ENCODE measurements at regions not wholly inside any gene's neighbourhood (a gene's known extent, or its start where the extent isn't known, plus 50 kb on each side); places are given as distances from the start of the nearest gene placed in this dataset.

GRCh38 chr3:34859746-34860145, 779.6 kb upstream of the ARPP21 start:
- no peak overlapping the region for H3K4me3 ChIP-seq (ENCODE audit: low read depth, low read length)
- Mint-ChIP-seq H3K4me3 (no peak overlapping the region), H3K27me3 (no peaks in the 10 kb centered on the region), H3K27ac (no peak overlapping the region), H3K36me3 (no peaks in the 10 kb centered on the region), H3K4me1 (peaks cover 0 to 4% (median 0%) of the 10 kb centered on the region in 4 donors), H3K9me3 (peaks cover 0 to 4% (median 0%) of the 10 kb centered on the region in 7 donors)
- no peaks in the 10 kb centered on the region for H3K27me3 ChIP-seq (ENCODE audit: control insufficient read depth, insufficient read depth, low read length)
- no peaks in the 10 kb centered on the region for H3K9me3 ChIP-seq (ENCODE audit: control insufficient read depth in 2 of 2, low read length in 2 of 2)
- ATAC-seq (ENCODE audit: low read depth in 2 of 2) (no peak), DNase-seq (no peak)
- no peak overlapping the region for H3K27ac ChIP-seq (ENCODE audit: insufficient read depth, low read length, poor library complexity, severe bottlenecking)
- H3K4me1 ChIP-seq (ENCODE audit: control insufficient read depth, insufficient read depth, low read length, poor library complexity, severe bottlenecking) = no peaks in the 10 kb centered on the region
- no peaks in the 10 kb centered on the region for H3K36me3 ChIP-seq (ENCODE audit: control insufficient read depth, insufficient read depth, low read length)

- H3K36me3 ChIP-seq (ENCODE audit: control insufficient read depth, insufficient read depth, low read length) = no peaks in the 10 kb centered on the region
- no peaks in the 10 kb centered on the region for H3K36me3 Mint-ChIP-seq
- no peak overlapping the region for H3K27ac ChIP-seq (ENCODE audit: insufficient read depth, low read length, poor library complexity, severe bottlenecking)
- H3K27me3 Mint-ChIP-seq = no peaks in the 10 kb centered on the region
- H3K27me3 ChIP-seq (ENCODE audit: control insufficient read depth, insufficient read depth, low read length) = no peaks in the 10 kb centered on the region
- ATAC-seq (ENCODE audit: low read depth in 2 of 2) (no peak), DNase-seq (no peak)
- H3K9me3 Mint-ChIP-seq = peaks cover 0 to 6% (median 2%) of the 10 kb centered on the region in 7 donors
- no peak overlapping the region for H3K4me3 Mint-ChIP-seq
- no peaks in the 10 kb centered on the region for H3K4me1 ChIP-seq (ENCODE audit: control insufficient read depth, insufficient read depth, low read length, poor library complexity, severe bottlenecking)
- H3K9me3 ChIP-seq (ENCODE audit: control insufficient read depth in 2 of 2, low read length in 2 of 2) = no peaks in the 10 kb centered on the region
- H3K27ac Mint-ChIP-seq = no peak overlapping the region
- no peak overlapping the region for H3K4me3 ChIP-seq (ENCODE audit: low read depth, low read length)
- H3K4me1 Mint-ChIP-seq = peaks cover 0 to 4% (median 0%) of the 10 kb centered on the region in 4 donors
Observed at GRCh38 chr3:34862456-34862855, 776.9 kb upstream of the ARPP21 start.

DNA sequence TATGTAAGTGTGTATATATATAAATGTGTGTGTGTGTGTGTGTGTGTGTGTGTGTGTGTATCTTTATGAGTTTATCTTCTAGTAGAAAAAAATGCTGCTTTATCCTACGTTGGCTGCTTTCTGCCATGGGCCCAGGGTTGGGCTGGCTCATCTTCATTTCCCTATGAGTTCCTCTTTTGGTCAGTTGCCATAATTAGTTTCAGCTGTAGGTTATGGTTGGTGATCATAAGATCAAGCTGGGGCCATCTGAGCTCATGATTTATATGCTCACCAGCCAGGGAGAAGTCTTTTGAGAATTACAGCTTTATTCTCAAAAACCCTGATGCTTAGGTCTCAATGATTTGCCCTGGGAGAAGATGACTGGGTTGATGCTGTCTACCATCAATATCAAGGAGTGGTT, 775.8 kb upstream of the ARPP21 start:
- Histone ChIP-seq H3K4me1 (ENCODE audit: control insufficient read depth, insufficient read depth, low read length, poor library complexity, severe bottlenecking) (no peaks in the 10 kb centered on the region), H3K27me3 (ENCODE audit: control insufficient read depth, insufficient read depth, low read length) (no peaks in the 10 kb centered on the region), H3K4me3 (ENCODE audit: low read depth, low read length) (no peak overlapping the region), H3K9me3 (ENCODE audit: control insufficient read depth in 2 of 2, low read length in 2 of 2) (no peaks in the 10 kb centered on the region), H3K36me3 (ENCODE audit: control insufficient read depth, insufficient read depth, low read length) (no peaks in the 10 kb centered on the region), H3K27ac (ENCODE audit: insufficient read depth, low read length, poor library complexity, severe bottlenecking) (no peak overlapping the region)
- H3K27me3 Mint-ChIP-seq = no peaks in the 10 kb centered on the region
- no peaks in the 10 kb centered on the region for H3K36me3 Mint-ChIP-seq
- ATAC-seq (ENCODE audit: low read depth in 2 of 2) (no peak), DNase-seq (no peak)
- H3K27ac Mint-ChIP-seq = no peak overlapping the region
- peaks cover 0 to 4% (median 0%) of the 10 kb centered on the region in 4 donors for H3K4me1 Mint-ChIP-seq
- no peak overlapping the region for H3K4me3 Mint-ChIP-seq
- H3K9me3 Mint-ChIP-seq = peaks cover 0 to 6% (median 2%) of the 10 kb centered on the region in 7 donors

- no peaks in the 10 kb centered on the region for H3K9me3 ChIP-seq (ENCODE audit: control insufficient read depth in 2 of 2, low read length in 2 of 2)
- H3K36me3 ChIP-seq (ENCODE audit: control insufficient read depth, insufficient read depth, low read length) = no peaks in the 10 kb centered on the region
- no peaks in the 10 kb centered on the region for H3K27me3 Mint-ChIP-seq
- no peak overlapping the region for H3K27ac ChIP-seq (ENCODE audit: insufficient read depth, low read length, poor library complexity, severe bottlenecking)
- H3K4me1 ChIP-seq (ENCODE audit: control insufficient read depth, insufficient read depth, low read length, poor library complexity, severe bottlenecking) = no peaks in the 10 kb centered on the region
- peaks cover 0 to 6% (median 2%) of the 10 kb centered on the region in 7 donors for H3K9me3 Mint-ChIP-seq
- H3K27me3 ChIP-seq (ENCODE audit: control insufficient read depth, insufficient read depth, low read length) = no peaks in the 10 kb centered on the region
- DNase-seq (no peak), ATAC-seq (ENCODE audit: low read depth in 2 of 2) (no peak)
- no peak overlapping the region for H3K4me3 ChIP-seq (ENCODE audit: low read depth, low read length)
- no peaks in the 10 kb centered on the region for H3K36me3 Mint-ChIP-seq
- no peak overlapping the region for H3K27ac Mint-ChIP-seq
- H3K4me3 Mint-ChIP-seq = no peak overlapping the region
- H3K4me1 Mint-ChIP-seq = peaks cover 0 to 4% (median 0%) of the 10 kb centered on the region in 4 donors
Observed at GRCh38 chr3:34864011-34864410, 775.3 kb upstream of the ARPP21 start.

DNA sequence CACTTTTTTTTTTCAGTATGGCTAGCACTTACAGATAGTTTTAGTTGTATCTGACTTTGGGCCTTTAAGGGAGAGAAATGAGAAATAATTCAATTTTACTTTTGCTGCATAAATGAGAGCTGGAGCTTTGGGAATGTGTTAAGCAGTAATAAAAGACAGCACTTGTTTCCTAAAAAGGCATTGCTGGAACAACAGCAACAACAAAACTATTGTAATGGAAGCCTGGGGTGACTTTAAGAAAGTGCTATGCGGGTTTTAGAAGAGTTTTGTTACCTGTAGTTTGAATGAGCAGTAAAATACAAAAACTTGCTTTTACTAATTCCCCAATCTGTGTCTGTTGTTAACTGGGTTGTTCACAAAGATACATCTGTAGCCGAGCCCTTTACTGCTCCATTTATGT, 774.0 kb upstream of the ARPP21 start:
- no peak for ATAC-seq (ENCODE audit: low read depth in 2 of 2)
- Mint-ChIP-seq H3K4me1 (peaks cover 0 to 4% (median 0%) of the 10 kb centered on the region in 4 donors), H3K4me3 (no peak overlapping the region), H3K9me3 (peaks cover 0 to 13% (median 2%) of the 10 kb centered on the region in 7 donors), H3K36me3 (no peaks in the 10 kb centered on the region), H3K27me3 (no peaks in the 10 kb centered on the region), H3K27ac (no peak overlapping the region)
- DNase-seq = no peak
- Histone ChIP-seq H3K9me3 (ENCODE audit: control insufficient read depth in 2 of 2, low read length in 2 of 2) (no peaks in the 10 kb centered on the region), H3K27ac (ENCODE audit: insufficient read depth, low read length, poor library complexity, severe bottlenecking) (no peak overlapping the region), H3K4me3 (ENCODE audit: low read depth, low read length) (no peak overlapping the region), H3K27me3 (ENCODE audit: control insufficient read depth, insufficient read depth, low read length) (no peaks in the 10 kb centered on the region), H3K4me1 (ENCODE audit: control insufficient read depth, insufficient read depth, low read length, poor library complexity, severe bottlenecking) (no peaks in the 10 kb centered on the region), H3K36me3 (ENCODE audit: control insufficient read depth, insufficient read depth, low read length) (no peaks in the 10 kb centered on the region)

- no peak overlapping the region for H3K4me3 ChIP-seq (ENCODE audit: low read depth, low read length)
- no peak for ATAC-seq (ENCODE audit: low read depth in 2 of 2)
- H3K36me3 Mint-ChIP-seq = no peaks in the 10 kb centered on the region
- no peaks in the 10 kb centered on the region for H3K4me1 ChIP-seq (ENCODE audit: control insufficient read depth, insufficient read depth, low read length, poor library complexity, severe bottlenecking)
- no peak for DNase-seq
- H3K36me3 ChIP-seq (ENCODE audit: control insufficient read depth, insufficient read depth, low read length) = no peaks in the 10 kb centered on the region
- H3K9me3 ChIP-seq (ENCODE audit: control insufficient read depth in 2 of 2, low read length in 2 of 2) = peaks cover 0 to 8% of the 10 kb centered on the region in 2 experiments
- peaks cover 0 to 16% (median 4%) of the 10 kb centered on the region in 7 donors for H3K9me3 Mint-ChIP-seq
- H3K27me3 ChIP-seq (ENCODE audit: control insufficient read depth, insufficient read depth, low read length) = no peaks in the 10 kb centered on the region
- H3K4me1 Mint-ChIP-seq = no peaks in the 10 kb centered on the region
- H3K27me3 Mint-ChIP-seq = no peaks in the 10 kb centered on the region
- no peak overlapping the region for H3K27ac ChIP-seq (ENCODE audit: insufficient read depth, low read length, poor library complexity, severe bottlenecking)
- no peak overlapping the region for H3K4me3 Mint-ChIP-seq
- no peak overlapping the region for H3K27ac Mint-ChIP-seq
Observed at GRCh38 chr3:34868935-34869334, 770.4 kb upstream of the ARPP21 start.

DNA sequence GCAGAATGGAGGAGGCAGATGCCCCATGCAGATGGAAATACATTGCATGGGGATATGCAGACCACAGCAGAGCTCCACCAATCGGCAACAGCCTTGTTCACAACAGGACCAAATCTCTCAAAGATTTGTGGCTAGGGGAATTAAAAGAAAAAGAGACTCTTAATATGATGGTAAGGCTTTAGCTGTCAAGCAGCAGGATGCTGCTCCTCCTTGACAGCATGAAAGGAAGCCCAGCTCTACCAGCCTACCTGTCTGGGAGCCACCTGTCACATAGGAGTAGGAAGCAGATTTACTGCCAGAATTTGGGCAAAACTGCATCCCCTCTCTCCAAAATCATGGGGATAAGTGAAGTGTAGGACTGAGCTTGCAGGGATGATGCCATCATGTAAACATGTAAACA, 769.6 kb upstream of the ARPP21 start:
- Mint-ChIP-seq H3K9me3 (peaks cover 0 to 16% (median 4%) of the 10 kb centered on the region in 7 donors), H3K36me3 (no peaks in the 10 kb centered on the region), H3K27ac (no peak overlapping the region), H3K4me1 (no peaks in the 10 kb centered on the region), H3K4me3 (no peak overlapping the region), H3K27me3 (no peaks in the 10 kb centered on the region)
- Histone ChIP-seq H3K4me3 (ENCODE audit: low read depth, low read length) (no peak overlapping the region), H3K36me3 (ENCODE audit: control insufficient read depth, insufficient read depth, low read length) (no peaks in the 10 kb centered on the region), H3K4me1 (ENCODE audit: control insufficient read depth, insufficient read depth, low read length, poor library complexity, severe bottlenecking) (no peaks in the 10 kb centered on the region), H3K9me3 (ENCODE audit: control insufficient read depth in 2 of 2, low read length in 2 of 2) (peaks cover 0 to 8% of the 10 kb centered on the region in 2 experiments), H3K27ac (ENCODE audit: insufficient read depth, low read length, poor library complexity, severe bottlenecking) (no peak overlapping the region), H3K27me3 (ENCODE audit: control insufficient read depth, insufficient read depth, low read length) (no peaks in the 10 kb centered on the region)
- ATAC-seq (ENCODE audit: low read depth in 2 of 2) (no peak), DNase-seq (no peak)

DNA sequence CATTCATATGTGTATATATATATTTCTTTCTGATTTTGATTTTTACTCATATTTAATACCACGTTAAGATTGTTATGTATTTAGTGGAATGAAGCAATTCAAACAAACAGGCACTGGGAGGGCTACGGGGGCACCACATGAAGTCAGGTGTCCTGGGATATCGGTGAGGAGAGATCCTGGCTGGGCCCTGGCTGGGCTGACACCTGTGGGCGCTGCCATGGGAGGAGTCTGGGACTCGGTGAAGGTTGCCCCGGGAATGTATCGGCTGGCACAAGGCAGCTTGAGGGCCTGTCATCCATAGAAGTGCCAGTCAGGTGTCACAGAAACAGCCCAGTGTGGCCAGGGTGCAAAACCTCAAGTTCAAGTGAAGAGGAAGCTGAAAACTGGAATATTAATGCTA, 766.9 kb upstream of the ARPP21 start:
- no peaks in the 10 kb centered on the region for H3K4me1 ChIP-seq (ENCODE audit: control insufficient read depth, insufficient read depth, low read length, poor library complexity, severe bottlenecking)
- no peaks in the 10 kb centered on the region for H3K36me3 Mint-ChIP-seq
- H3K27me3 Mint-ChIP-seq = no peaks in the 10 kb centered on the region
- ATAC-seq (ENCODE audit: low read depth in 2 of 2) (no peak), DNase-seq (no peak)
- H3K27ac ChIP-seq (ENCODE audit: insufficient read depth, low read length, poor library complexity, severe bottlenecking) = no peak overlapping the region
- no peaks in the 10 kb centered on the region for H3K4me1 Mint-ChIP-seq
- H3K27ac Mint-ChIP-seq = no peak overlapping the region
- H3K36me3 ChIP-seq (ENCODE audit: control insufficient read depth, insufficient read depth, low read length) = no peaks in the 10 kb centered on the region
- peaks cover 0 to 8% of the 10 kb centered on the region in 2 experiments for H3K9me3 ChIP-seq (ENCODE audit: control insufficient read depth in 2 of 2, low read length in 2 of 2)
- H3K27me3 ChIP-seq (ENCODE audit: control insufficient read depth, insufficient read depth, low read length) = no peaks in the 10 kb centered on the region
- peaks cover 1 to 14% (median 3%) of the 10 kb centered on the region in 7 donors for H3K9me3 Mint-ChIP-seq
- H3K4me3 Mint-ChIP-seq = no peak overlapping the region
- no peak overlapping the region for H3K4me3 ChIP-seq (ENCODE audit: low read depth, low read length)
